GM23338 (cell line): ENCODE measurements at regions not wholly inside any gene's neighbourhood (a gene's known extent, or its start where the extent isn't known, plus 50 kb on each side); places are given as distances from the start of the nearest gene placed in this dataset.

Experiments
- ATAC-seq: fragments of 200-7000 bp; cut with Tn5 transposase; 3 replicates; pipeline ENCODE4 v1.9.1; 2020
- DNase-seq: peaks from one replicate; pipeline ENCODE4 v3.0.0-alpha.2; 2015; ENCODE audit warnings: low spot score
- H2AFZ ChIP-seq: fragments of 200-600 bp; sonication (generic); 2 replicates; pipeline ENCODE4 v1.8.0; 2016; ENCODE audit warnings: antibody characterized with exemption, mild to moderate bottlenecking, moderate library complexity
- H3F3A ChIP-seq: fragments of 200-600 bp; sonication (generic); replicated peaks from 2 replicates; pipeline ENCODE4 v1.8.0; 2017; ENCODE audit warnings: antibody characterized with exemption, mixed run types, low read depth
- H3K27ac ChIP-seq: fragments of 200-600 bp; sonication (generic); 2 replicates; pipeline ENCODE4 v1.6.1; 2016; ENCODE audit warnings: low read depth
- H3K27me3 ChIP-seq: fragments of 200-600 bp; sonication (generic); 2 replicates; pipeline ENCODE4 v1.8.0; 2016; ENCODE audit warnings: mild to moderate bottlenecking, mixed run types, moderate library complexity; ENCODE audit not compliant: insufficient read depth
- H3K36me3 ChIP-seq: fragments of 200-600 bp; sonication (generic); 2 replicates; pipeline ENCODE4 v1.8.0; 2016; ENCODE audit warnings: mild to moderate bottlenecking; ENCODE audit not compliant: insufficient read depth
- H3K4me1 ChIP-seq: fragments of 200-600 bp; sonication (generic); 2 replicates; pipeline ENCODE4 v1.8.0; 2016; ENCODE audit warnings: mild to moderate bottlenecking, moderate library complexity; ENCODE audit not compliant: insufficient read depth
- H3K4me2 ChIP-seq: fragments of 200-600 bp; sonication (generic); 2 replicates; pipeline ENCODE4 v1.7.1; 2017; ENCODE audit warnings: mixed run types
- H3K4me3 ChIP-seq: fragments of 200-600 bp; sonication (generic); 2 replicates; pipeline ENCODE4 v1.6.1; 2016; ENCODE audit warnings: mixed run types
- H3K79me2 ChIP-seq: fragments of 200-600 bp; sonication (generic); replicated peaks from 2 replicates; pipeline ENCODE4 v1.8.0; 2017; ENCODE audit warnings: mild to moderate bottlenecking; ENCODE audit not compliant: insufficient read depth
- H3K9me2 ChIP-seq: fragments of 200-600 bp; sonication (generic); 2 replicates; pipeline ENCODE4 v1.8.0; 2017; ENCODE audit not compliant: insufficient read depth
- H4K20me1 ChIP-seq: fragments of 200-600 bp; sonication (generic); replicated peaks from 2 replicates; pipeline ENCODE4 v1.8.0; 2017; ENCODE audit warnings: mild to moderate bottlenecking; ENCODE audit not compliant: insufficient read depth
- H3K27ac Mint-ChIP-seq: 2 replicates; pipeline ENCODE4 v1.8.0; 2020; ENCODE audit warnings: inconsistent platforms, mild to moderate bottlenecking, moderate library complexity, mixed read lengths
- H3K27me3 Mint-ChIP-seq: 3 replicates; pipeline ENCODE4 v1.8.0; 2022; ENCODE audit warnings: low read depth, mild to moderate bottlenecking, moderate library complexity, mixed read lengths, inconsistent platforms; ENCODE audit not compliant: insufficient read depth, poor library complexity
- H3K36me3 Mint-ChIP-seq: 3 replicates; pipeline ENCODE4 v1.8.0; 2021; ENCODE audit warnings: low read depth, mild to moderate bottlenecking, inconsistent platforms, moderate library complexity, mixed read lengths
- H3K4me1 Mint-ChIP-seq: 3 replicates; pipeline ENCODE4 v1.8.0; 2020; ENCODE audit warnings: mild to moderate bottlenecking, inconsistent platforms, mixed read lengths
- H3K4me3 Mint-ChIP-seq: 3 replicates; pipeline ENCODE4 v1.8.0; 2021; ENCODE audit warnings: moderate library complexity, mild to moderate bottlenecking, inconsistent platforms, mixed read lengths
- H3K9me3 Mint-ChIP-seq: 3 replicates; pipeline ENCODE4 v1.8.0; 2020; ENCODE audit warnings: moderate library complexity, mild to moderate bottlenecking, inconsistent platforms, mixed read lengths
- CREB1 ChIP-seq: fragments of 250-450 bp; sonication (Bioruptor Pico); IDR thresholded peaks from 2 replicates; pipeline ENCODE4 v1.5.0; 2020; ENCODE audit warnings: low read depth, mild to moderate bottlenecking, moderate library complexity
- CTCF ChIP-seq, 2 experiments: fragments of 200-600 bp in 1 of 2; sonication (generic) in 1 of 2; conservative IDR thresholded peaks; 2 replicates each; pipeline versions ENCODE4 v1.5.1 to v1.6.1; 2016 to 2017; ENCODE audit warnings: antibody characterized with exemption in 2 of 2, low read depth in 2 of 2, mild to moderate bottlenecking in 2 of 2, moderate library complexity in 1 of 2
- EZH2phosphoT487 ChIP-seq: fragments of 200-600 bp; sonication (generic); IDR thresholded peaks from one replicate; pipeline ENCODE4 v1.8.1; 2018; ENCODE audit warnings: antibody characterized with exemption; ENCODE audit not compliant: unreplicated experiment
- JUNB ChIP-seq: IDR thresholded peaks from one replicate; pipeline ENCODE4 v1.6.1; 2016; ENCODE audit warnings: antibody characterized with exemption; ENCODE audit not compliant: unreplicated experiment
- NANOG ChIP-seq: IDR thresholded peaks from 2 replicates; pipeline ENCODE4 v1.6.1; 2016; ENCODE audit warnings: antibody characterized with exemption, borderline replicate concordance
- REST ChIP-seq: IDR thresholded peaks from one replicate; pipeline ENCODE4 v1.6.1; 2018; ENCODE audit warnings: antibody characterized with exemption; ENCODE audit not compliant: unreplicated experiment
- STAT1 ChIP-seq: IDR thresholded peaks from one replicate; pipeline ENCODE4 v1.6.1; 2016; ENCODE audit warnings: antibody characterized with exemption; ENCODE audit not compliant: unreplicated experiment
- ZNF114 ChIP-seq: fragments of 250-450 bp; sonication (Bioruptor Pico); IDR thresholded peaks from 2 replicates; pipeline ENCODE4 v1.5.0; 2020; ENCODE audit warnings: mild to moderate bottlenecking, moderate library complexity
- ZNF331 ChIP-seq: fragments of 250-450 bp; sonication (Bioruptor Pico); IDR thresholded peaks from 2 replicates; pipeline ENCODE4 v1.5.0; 2020; ENCODE audit warnings: low read depth, mild to moderate bottlenecking, moderate library complexity
- ZNF462 ChIP-seq: fragments of 250-450 bp; sonication (Bioruptor Pico); IDR thresholded peaks from 2 replicates; pipeline ENCODE4 v1.5.0; 2020; ENCODE audit warnings: mild to moderate bottlenecking, moderate library complexity
- TF ChIP-seq, protein P1 (sequence below): IDR thresholded peaks from 2 replicates; pipeline ENCODE4 v1.6.1; 2016; ENCODE audit warnings: antibody characterized with exemption

DNA sequence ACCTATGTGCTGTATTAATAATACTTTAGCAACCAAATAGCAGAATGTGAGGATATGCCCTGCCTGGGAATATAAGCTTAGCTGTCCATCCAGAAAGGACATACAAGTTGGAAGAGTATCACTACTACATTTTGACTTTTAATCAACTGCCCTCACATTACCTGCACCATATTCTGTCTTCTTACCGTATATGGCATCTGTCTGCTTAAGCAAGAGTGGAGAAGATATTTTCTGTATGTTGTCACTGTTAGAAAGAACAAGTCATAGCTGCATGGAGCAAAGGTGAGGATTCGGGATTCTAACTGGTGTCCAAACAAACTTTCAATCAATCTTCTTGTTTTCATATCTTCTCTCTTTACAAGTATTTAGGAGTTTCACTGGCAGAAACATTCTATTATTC lies 929.5 kb upstream of the ROBO1 start (continued):
- no peak for TF ChIP-seq CTCF (conservative IDR thresholded peaks at IDR 0.05; ENCODE audit: low read depth in 2 of 2)
- TF ChIP-seq CREB1 (CRISPR knock-in tag) = no peak

- Mint-ChIP-seq H3K4me3 (no peak overlapping the region), H3K36me3 (no peaks in the 10 kb centered on the region), H3K27me3 (no peaks in the 10 kb centered on the region), H3K27ac (no peak overlapping the region), H3K4me1 (peaks cover 2% of the 10 kb centered on the region; the same call in 2 of the 3 replicates), H3K9me3 (no peaks in the 10 kb centered on the region)
- Histone ChIP-seq H3K79me2 (no peaks in the 10 kb centered on the region), H3K4me3 (no peak overlapping the region), H4K20me1 (no peaks in the 10 kb centered on the region), H3K27ac (no peak overlapping the region), H3K9me2 (no peaks in the 10 kb centered on the region), H3K4me1 (0 out of 2 replicates have a peak, but pooled peaks cover 2% of the 10 kb centered on the region), H3K36me3 (no peaks in the 10 kb centered on the region), H3F3A (no peaks in the 10 kb centered on the region), H2AFZ (no peak overlapping the region), H3K27me3 (no peaks in the 10 kb centered on the region), H3K4me2 (no peak overlapping the region)
- DNase-seq (peak; percentile 21), ATAC-seq (no peak)
- no peak for TF ChIP-seq CREB1 (CRISPR knock-in tag)
- TF ChIP-seq REST = no peak
- TF ChIP-seq EZH2phosphoT487 = no peak
- TF ChIP-seq ZNF462 (CRISPR knock-in tag) = no peak
- TF ChIP-seq ZNF114 = no peak
- TF ChIP-seq, protein P1, sequence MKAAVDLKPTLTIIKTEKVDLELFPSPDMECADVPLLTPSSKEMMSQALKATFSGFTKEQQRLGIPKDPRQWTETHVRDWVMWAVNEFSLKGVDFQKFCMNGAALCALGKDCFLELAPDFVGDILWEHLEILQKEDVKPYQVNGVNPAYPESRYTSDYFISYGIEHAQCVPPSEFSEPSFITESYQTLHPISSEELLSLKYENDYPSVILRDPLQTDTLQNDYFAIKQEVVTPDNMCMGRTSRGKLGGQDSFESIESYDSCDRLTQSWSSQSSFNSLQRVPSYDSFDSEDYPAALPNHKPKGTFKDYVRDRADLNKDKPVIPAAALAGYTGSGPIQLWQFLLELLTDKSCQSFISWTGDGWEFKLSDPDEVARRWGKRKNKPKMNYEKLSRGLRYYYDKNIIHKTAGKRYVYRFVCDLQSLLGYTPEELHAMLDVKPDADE = no peak
- TF ChIP-seq ZNF331 (CRISPR knock-in tag) = no peak
- no peak for TF ChIP-seq NANOG
- TF ChIP-seq JUNB = no peak
- TF ChIP-seq STAT1 = no peak
These were observed 928.5 kb upstream of the ROBO1 start for GRCh38 chr3:80696280-80696679.
